ENCODE measurements at regions not wholly inside any gene's neighbourhood (a gene's known extent, or its start where the extent isn't known, plus 50 kb on each side); places are given as distances from the start of the nearest gene placed in this dataset.

DNA sequence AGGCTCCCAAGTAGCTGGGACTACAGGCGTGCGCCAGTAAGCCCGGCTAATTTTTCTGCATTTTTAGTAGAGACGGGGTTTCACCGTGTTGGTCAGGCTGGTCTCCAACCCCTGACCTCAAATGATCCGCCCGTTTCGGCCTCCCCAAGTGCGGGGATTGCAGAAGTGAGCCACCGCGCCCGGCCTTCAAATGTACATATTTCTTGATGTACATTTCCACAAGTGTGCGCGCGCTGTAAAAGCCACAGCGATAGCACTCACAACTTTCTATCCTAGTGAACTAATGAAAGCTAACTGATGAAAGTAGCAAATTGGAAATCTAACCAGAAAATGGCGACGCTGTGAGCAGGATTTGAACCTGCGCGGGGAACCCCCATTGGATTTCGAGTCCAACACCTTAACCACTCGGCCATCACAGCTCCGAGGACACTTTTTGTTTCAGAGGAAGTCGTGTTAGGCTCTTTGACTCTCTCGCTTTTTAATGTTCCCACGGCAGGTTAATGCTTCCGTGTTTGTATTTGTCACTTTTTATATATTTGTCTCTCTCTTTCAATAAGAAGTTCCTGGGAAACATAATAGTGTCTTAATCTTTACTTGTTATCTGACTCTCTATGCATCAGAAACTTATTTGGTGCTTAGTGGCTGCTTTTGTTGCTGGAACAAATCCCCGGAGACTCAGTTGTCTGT, 199.4 kb upstream of the ZNF184 start:
- TF ChIP-seq, protein P1, sequence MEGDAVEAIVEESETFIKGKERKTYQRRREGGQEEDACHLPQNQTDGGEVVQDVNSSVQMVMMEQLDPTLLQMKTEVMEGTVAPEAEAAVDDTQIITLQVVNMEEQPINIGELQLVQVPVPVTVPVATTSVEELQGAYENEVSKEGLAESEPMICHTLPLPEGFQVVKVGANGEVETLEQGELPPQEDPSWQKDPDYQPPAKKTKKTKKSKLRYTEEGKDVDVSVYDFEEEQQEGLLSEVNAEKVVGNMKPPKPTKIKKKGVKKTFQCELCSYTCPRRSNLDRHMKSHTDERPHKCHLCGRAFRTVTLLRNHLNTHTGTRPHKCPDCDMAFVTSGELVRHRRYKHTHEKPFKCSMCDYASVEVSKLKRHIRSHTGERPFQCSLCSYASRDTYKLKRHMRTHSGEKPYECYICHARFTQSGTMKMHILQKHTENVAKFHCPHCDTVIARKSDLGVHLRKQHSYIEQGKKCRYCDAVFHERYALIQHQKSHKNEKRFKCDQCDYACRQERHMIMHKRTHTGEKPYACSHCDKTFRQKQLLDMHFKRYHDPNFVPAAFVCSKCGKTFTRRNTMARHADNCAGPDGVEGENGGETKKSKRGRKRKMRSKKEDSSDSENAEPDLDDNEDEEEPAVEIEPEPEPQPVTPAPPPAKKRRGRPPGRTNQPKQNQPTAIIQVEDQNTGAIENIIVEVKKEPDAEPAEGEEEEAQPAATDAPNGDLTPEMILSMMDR (IDR thresholded peaks at IDR 0.05; ENCODE audit: low read length): no peak
- no peak for TF ChIP-seq EZH2 (optimal IDR thresholded peaks at IDR 0.05; ENCODE audit: low read depth, low read length)
